Body of pancreas (tissue), 4 donors: ENCODE measurements at regions not wholly inside any gene's neighbourhood (a gene's known extent, or its start where the extent isn't known, plus 50 kb on each side); places are given as distances from the start of the nearest gene placed in this dataset.

Experiments used
- POLR2A ChIP-seq, 3 donors: fragments of 450-650 bp; IDR thresholded peaks; one replicate each; pipeline ENCODE4 v1.6.1; 2016; ENCODE audit warnings: antibody characterized with exemption in 3 of 3, mild to moderate bottlenecking in 2 of 3
- TF ChIP-seq, protein P1 (sequence below), 7 experiments: fragments of 450-650 bp in 4 of 7; fragments of 200-600 bp in 3 of 7; sonication (generic) in 3 of 7; IDR thresholded peaks; one replicate each; pipeline ENCODE4 v1.5.1; 2016 to 2019; ENCODE audit warnings: antibody characterized with exemption in 7 of 7

- TF ChIP-seq, protein P1, sequence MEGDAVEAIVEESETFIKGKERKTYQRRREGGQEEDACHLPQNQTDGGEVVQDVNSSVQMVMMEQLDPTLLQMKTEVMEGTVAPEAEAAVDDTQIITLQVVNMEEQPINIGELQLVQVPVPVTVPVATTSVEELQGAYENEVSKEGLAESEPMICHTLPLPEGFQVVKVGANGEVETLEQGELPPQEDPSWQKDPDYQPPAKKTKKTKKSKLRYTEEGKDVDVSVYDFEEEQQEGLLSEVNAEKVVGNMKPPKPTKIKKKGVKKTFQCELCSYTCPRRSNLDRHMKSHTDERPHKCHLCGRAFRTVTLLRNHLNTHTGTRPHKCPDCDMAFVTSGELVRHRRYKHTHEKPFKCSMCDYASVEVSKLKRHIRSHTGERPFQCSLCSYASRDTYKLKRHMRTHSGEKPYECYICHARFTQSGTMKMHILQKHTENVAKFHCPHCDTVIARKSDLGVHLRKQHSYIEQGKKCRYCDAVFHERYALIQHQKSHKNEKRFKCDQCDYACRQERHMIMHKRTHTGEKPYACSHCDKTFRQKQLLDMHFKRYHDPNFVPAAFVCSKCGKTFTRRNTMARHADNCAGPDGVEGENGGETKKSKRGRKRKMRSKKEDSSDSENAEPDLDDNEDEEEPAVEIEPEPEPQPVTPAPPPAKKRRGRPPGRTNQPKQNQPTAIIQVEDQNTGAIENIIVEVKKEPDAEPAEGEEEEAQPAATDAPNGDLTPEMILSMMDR (IDR thresholded peaks at IDR 0.05): no peak
- TF ChIP-seq POLR2A (IDR thresholded peaks at IDR 0.05): no peak
Measured at GRCh38 chr11:81332276-81332675, 1401.4 kb downstream of the FAM181B start.
